OCI-LY7 (cell line): ENCODE measurements at regions not wholly inside any gene's neighbourhood (a gene's known extent, or its start where the extent isn't known, plus 50 kb on each side); places are given as distances from the start of the nearest gene placed in this dataset.

Source experiments
- BruUV-seq: library from RNA; stranded (reverse); fragments of 400-500 nt; replicated peaks from 2 replicates; lab custom pipeline; 2021; lab: Mats Ljungman, UMichigan
- CTCF ChIA-PET: fragments of 300-600 bp; sonication (Branson Sonifier 250); formaldehyde crosslinking; loops from one replicate; lab custom pipeline; 2022; ENCODE audit warnings: antibody characterized with exemption; ENCODE audit not compliant: unreplicated experiment; lab: Charles Lee
- POLR2A ChIA-PET: fragments of 300-600 bp; sonication (Branson Sonifier 250); formaldehyde crosslinking; loops from one replicate; lab custom pipeline; 2022; ENCODE audit warnings: antibody characterized with exemption; lab: Charles Lee
- DNase-seq: peaks from one replicate; pipeline ENCODE4 v3.0.0-alpha.2; 2015; ENCODE audit warnings: low spot score
- H2AFZ ChIP-seq: fragments of 200-600 bp; sonication (generic), shearing (Covaris generic); 2 replicates; pipeline ENCODE4 v1.6.1; 2014; ENCODE audit warnings: mild to moderate bottlenecking, antibody characterized with exemption, low read length, moderate library complexity
- H3K27ac ChIP-seq: fragments of 200-600 bp; sonication (generic); 2 replicates; pipeline ENCODE4 v1.5.1; 2014; ENCODE audit warnings: mixed run types, low read depth, mild to moderate bottlenecking, moderate library complexity, low read length, inconsistent platforms; ENCODE audit not compliant: poor library complexity, severe bottlenecking
- H3K36me3 ChIP-seq: fragments of 200-600 bp; sonication (generic); 2 replicates; pipeline ENCODE4 v1.6.1; 2014; ENCODE audit warnings: mild to moderate bottlenecking, antibody characterized with exemption, low read length, moderate library complexity, mixed read lengths; ENCODE audit not compliant: insufficient read depth
- H3K4me1 ChIP-seq: fragments of 200-600 bp; sonication (generic); 2 replicates; pipeline ENCODE4 v1.5.1; 2014; ENCODE audit warnings: mild to moderate bottlenecking, low read length; ENCODE audit not compliant: insufficient read depth, poor library complexity, severe bottlenecking
- H3K4me2 ChIP-seq: fragments of 200-600 bp; sonication (generic); 2 replicates; pipeline ENCODE4 v1.6.1; 2014; ENCODE audit warnings: mild to moderate bottlenecking, low read length
- H3K4me3 ChIP-seq: fragments of 200-600 bp; sonication (generic); 2 replicates; pipeline ENCODE4 v1.5.1; 2014; ENCODE audit warnings: mild to moderate bottlenecking, low read depth, low read length; ENCODE audit not compliant: poor library complexity, severe bottlenecking
- H3K79me2 ChIP-seq: fragments of 200-600 bp; sonication (generic); 2 replicates; pipeline ENCODE4 v1.6.1; 2016; ENCODE audit warnings: low read depth, mild to moderate bottlenecking, low read length, moderate library complexity, mixed read lengths; ENCODE audit not compliant: insufficient read depth
- H3K9me2 ChIP-seq: fragments of 200-600 bp; sonication (generic); 2 replicates; pipeline ENCODE4 v1.6.1; 2016; ENCODE audit warnings: mild to moderate bottlenecking, low read length, mixed read lengths; ENCODE audit not compliant: insufficient read depth
- H3K9me3 ChIP-seq: fragments of 200-600 bp; sonication (generic); 2 replicates; pipeline ENCODE4 v1.6.1; 2014; ENCODE audit warnings: mild to moderate bottlenecking, mixed run types, low read length, mixed read lengths
- H4K20me1 ChIP-seq: fragments of 200-600 bp; sonication (generic); 2 replicates; pipeline ENCODE4 v1.6.1; 2014; ENCODE audit warnings: mild to moderate bottlenecking, antibody characterized with exemption, low read length, moderate library complexity, mixed read lengths; ENCODE audit not compliant: insufficient read depth
- CTCF ChIP-seq: fragments of 200-600 bp; sonication (generic); conservative IDR thresholded peaks from 2 replicates; pipeline ENCODE4 v1.5.1; 2014; ENCODE audit warnings: mild to moderate bottlenecking, antibody characterized with exemption, low read length, moderate library complexity, mixed read lengths
- EZH2phosphoT487 ChIP-seq: fragments of 200-600 bp; sonication (generic); IDR thresholded peaks from 2 replicates; pipeline ENCODE4 v1.6.1; 2018; ENCODE audit warnings: low read depth, borderline replicate concordance, mild to moderate bottlenecking, mixed run types, antibody characterized with exemption, low read length, moderate library complexity, mixed read lengths
- intact Hi-C: fragments of 100-400 bp; cut with micrococcal nuclease; formaldehyde crosslinking; loops from one replicate; pipeline ENCODE4 v1.10.0; 2022; ENCODE audit not compliant: unreplicated experiment

DNA sequence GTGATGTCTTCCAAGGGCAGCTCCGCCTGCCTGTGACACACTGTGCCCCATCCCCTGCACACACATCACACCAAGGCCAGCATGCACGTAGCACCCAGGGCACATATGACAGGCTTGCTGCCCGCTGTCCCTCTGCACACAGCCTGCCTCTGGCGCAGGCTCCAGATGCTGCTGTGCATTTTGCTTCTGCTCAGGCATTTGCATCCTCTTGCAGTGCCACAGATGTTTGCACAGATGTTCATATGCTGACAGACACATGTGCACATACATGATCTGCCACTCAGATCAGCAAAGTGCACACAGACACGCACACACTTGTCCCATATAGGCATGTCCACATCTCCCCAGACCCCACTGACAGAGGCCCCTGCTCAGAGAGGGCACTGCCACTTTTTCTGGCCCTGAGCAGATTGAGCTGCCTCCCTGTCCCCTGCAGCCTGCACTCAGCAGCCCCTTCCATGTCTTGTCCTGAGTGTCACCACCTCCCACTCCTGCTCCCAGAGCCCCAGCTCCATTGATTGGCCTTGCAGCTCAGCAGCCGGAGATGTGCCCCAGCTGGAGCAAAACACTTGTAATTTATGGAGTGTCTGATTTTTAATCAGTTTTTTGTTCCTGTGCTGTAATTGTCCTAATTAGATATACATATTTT is 115.1 kb upstream of the RPL38 start:
- no peak overlapping the region for H2AFZ ChIP-seq
- H4K20me1 ChIP-seq, result no peaks in the 10 kb centered on the region
- CTCF ChIA-PET, result no interaction called here
- no peaks in the 10 kb centered on the region for H3K9me2 ChIP-seq
- no peak overlapping the region for H3K4me2 ChIP-seq
- no TSS peak for BruUV-seq
- no peaks in the 10 kb centered on the region for H3K4me1 ChIP-seq
- H3K36me3 ChIP-seq, result no peaks in the 10 kb centered on the region
- H3K79me2 ChIP-seq, result no peaks in the 10 kb centered on the region
- no peak overlapping the region for H3K4me3 ChIP-seq
- DNase-seq, result no peak
- no peak for TF ChIP-seq CTCF
- no peak for TF ChIP-seq EZH2phosphoT487
- no peak overlapping the region for H3K27ac ChIP-seq
- intact Hi-C loops, result no loop called here
- H3K9me3 ChIP-seq, result no peaks in the 10 kb centered on the region
- POLR2A ChIA-PET, result no interaction called here

DNA sequence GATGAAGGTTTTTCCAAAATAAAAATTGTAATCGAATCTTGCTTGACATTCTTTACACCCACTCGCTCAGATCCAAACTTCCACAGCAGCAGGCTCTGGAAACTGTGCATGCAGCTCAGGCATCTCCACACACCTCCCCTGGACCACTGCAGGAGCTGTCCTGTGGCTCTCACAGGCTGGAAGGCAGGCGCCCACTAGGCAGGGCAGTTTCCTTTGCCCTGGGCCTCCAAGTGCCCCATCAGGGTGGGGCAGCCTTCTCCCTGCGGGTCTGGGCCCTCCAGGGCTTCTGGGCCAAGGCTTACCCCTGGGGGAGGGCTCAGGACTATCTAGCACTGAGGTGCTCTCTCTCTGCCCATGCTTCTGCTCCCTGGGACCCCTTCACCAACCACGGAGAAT is 114.5 kb upstream of the RPL38 start:
- H2AFZ ChIP-seq, result no peak overlapping the region
- H3K4me3 ChIP-seq, result no peak overlapping the region
- H4K20me1 ChIP-seq, result no peaks in the 10 kb centered on the region
- ChIA-PET POLR2A (no interaction called here), CTCF (no interaction called here)
- H3K79me2 ChIP-seq, result no peaks in the 10 kb centered on the region
- intact Hi-C loops, result no loop called here
- H3K4me1 ChIP-seq, result no peaks in the 10 kb centered on the region
- H3K27ac ChIP-seq, result no peak overlapping the region
- H3K4me2 ChIP-seq, result no peak overlapping the region
- DNase-seq, result no peak
- TF ChIP-seq EZH2phosphoT487 (no peak), CTCF (no peak)
- no peaks in the 10 kb centered on the region for H3K36me3 ChIP-seq
- no TSS peak for BruUV-seq
- H3K9me2 ChIP-seq, result no peaks in the 10 kb centered on the region
- H3K9me3 ChIP-seq, result no peaks in the 10 kb centered on the region

DNA sequence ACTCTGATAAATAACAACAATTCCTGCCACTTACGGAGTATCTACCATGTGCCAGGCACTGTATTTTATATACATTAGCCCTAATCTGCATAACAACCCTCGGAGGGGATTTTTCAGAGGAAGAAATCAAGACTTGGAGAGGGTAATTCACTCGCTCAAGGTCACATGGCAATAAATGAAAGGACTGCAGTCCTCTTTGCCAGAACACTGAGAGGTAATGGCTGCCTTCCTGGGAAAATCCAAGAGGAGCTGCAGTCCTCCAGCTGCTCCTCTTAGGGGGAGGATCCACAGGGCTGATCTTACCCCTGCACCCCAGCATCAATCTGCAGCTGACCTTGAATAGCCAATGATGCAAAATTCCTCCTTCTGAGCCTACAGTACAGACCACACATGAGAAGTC is 114.1 kb upstream of the RPL38 start:
- no peaks in the 10 kb centered on the region for H3K36me3 ChIP-seq
- TF ChIP-seq EZH2phosphoT487 (no peak), CTCF (no peak)
- ChIA-PET POLR2A (no interaction called here), CTCF (no interaction called here)
- no peak overlapping the region for H3K27ac ChIP-seq
- H3K9me3 ChIP-seq, result no peaks in the 10 kb centered on the region
- H3K4me3 ChIP-seq, result no peak overlapping the region
- intact Hi-C loops, result no loop called here
- H3K9me2 ChIP-seq, result no peaks in the 10 kb centered on the region
- no peaks in the 10 kb centered on the region for H4K20me1 ChIP-seq
- no peak overlapping the region for H2AFZ ChIP-seq
- no peaks in the 10 kb centered on the region for H3K79me2 ChIP-seq
- no TSS peak for BruUV-seq
- H3K4me1 ChIP-seq, result no peaks in the 10 kb centered on the region
- DNase-seq, result no peak
- no peak overlapping the region for H3K4me2 ChIP-seq
